ENCODE measurements at regions not wholly inside any gene's neighbourhood (a gene's known extent, or its start where the extent isn't known, plus 50 kb on each side); places are given as distances from the start of the nearest gene placed in this dataset.

- DNase-seq, result no peak
These were observed 172.5 kb downstream of the SMAD2 start for GRCh38 chr18:47758000-47758399.

GRCh38 chr18:47756364-47757016 lies 174.0 kb downstream of the SMAD2 start:
- DNase-seq, result peak; percentile 65

- DNase-seq, result no peak
These were observed 175.4 kb downstream of the SMAD2 start for GRCh38 chr18:47755102-47755456.

GRCh38 chr18:47754311-47755101 lies 176.0 kb downstream of the SMAD2 start:
- DNase-seq, result peak; percentile 72

GRCh38 chr18:47752796-47753645 lies 177.4 kb downstream of the SMAD2 start:
- no peak for DNase-seq

GRCh38 chr18:47750889-47751423 lies 179.5 kb downstream of the SMAD2 start:
- no peak for DNase-seq

- no peak for DNase-seq
These were observed 180.9 kb downstream of the SMAD2 start for GRCh38 chr18:47749600-47749973.

GRCh38 chr18:47748847-47749599 lies 181.4 kb downstream of the SMAD2 start:
- DNase-seq, result peak; percentile 69

- no peak for DNase-seq
These were observed 182.2 kb downstream of the SMAD2 start for GRCh38 chr18:47748093-47748796.

- no peak for DNase-seq
These were observed 183.1 kb downstream of the SMAD2 start for GRCh38 chr18:47747260-47747795.

- DNase-seq, result no peak
These were observed 183.8 kb downstream of the SMAD2 start for GRCh38 chr18:47746615-47747014.

- no peak for DNase-seq
These were observed 185.2 kb downstream of the SMAD2 start for GRCh38 chr18:47745227-47745626.

GRCh38 chr18:47737956-47738355 lies 192.5 kb downstream of the SMAD2 start:
- DNase-seq, result no peak

- no peak for DNase-seq
These were observed 193.1 kb downstream of the SMAD2 start for GRCh38 chr18:47737198-47737830.

- no peak for DNase-seq
These were observed 193.9 kb downstream of the SMAD2 start for GRCh38 chr18:47736376-47737140.

- DNase-seq, result no peak
These were observed 195.3 kb downstream of the SMAD2 start for GRCh38 chr18:47735041-47735702.

- no peak for DNase-seq
These were observed 199.2 kb downstream of the SMAD2 start for GRCh38 chr18:47731276-47731675.

GRCh38 chr18:47730795-47731194 lies 199.7 kb downstream of the SMAD2 start:
- no peak for DNase-seq

GRCh38 chr18:47729356-47729755 lies 201.1 kb downstream of the SMAD2 start:
- no peak for DNase-seq

- no peak for DNase-seq
These were observed 201.5 kb downstream of the SMAD2 start for GRCh38 chr18:47728921-47729320.
